ENCODE measurements at regions not wholly inside any gene's neighbourhood (a gene's known extent, or its start where the extent isn't known, plus 50 kb on each side); places are given as distances from the start of the nearest gene placed in this dataset.

- DNase-seq, result no peak
- Mint-ChIP-seq H3K36me3 (no peaks in the 10 kb centered on the region), H3K4me3 (no peak overlapping the region), H3K27ac (no peak overlapping the region), H3K4me1 (no peaks in the 10 kb centered on the region), H3K9me3 (peaks cover 0 to 20% (median 13%) of the 10 kb centered on the region in 6 donors), H3K27me3 (ENCODE audit: low read depth in 3 of 3) (peaks cover 0 to 2% (median 0%) of the 10 kb centered on the region in 3 donors)
Measured at GRCh38 chr10:90447831-90448230, 410.0 kb downstream of the HTR7 start.

GRCh38 chr10:90450797-90451196, 407.0 kb downstream of the HTR7 start:
- Mint-ChIP-seq H3K36me3 (no peaks in the 10 kb centered on the region), H3K27me3 (ENCODE audit: low read depth in 3 of 3) (peaks cover 0 to 2% (median 0%) of the 10 kb centered on the region in 3 donors), H3K27ac (no peak overlapping the region), H3K4me3 (no peak overlapping the region), H3K4me1 (no peaks in the 10 kb centered on the region), H3K9me3 (peaks cover 0 to 21% (median 6%) of the 10 kb centered on the region in 6 donors)
- no peak for DNase-seq

GRCh38 chr10:90451283-90451682, 406.6 kb downstream of the HTR7 start:
- DNase-seq, result no peak
- Mint-ChIP-seq H3K27me3 (ENCODE audit: low read depth in 3 of 3) (peaks cover 0 to 2% (median 0%) of the 10 kb centered on the region in 3 donors), H3K9me3 (peaks cover 0 to 21% (median 6%) of the 10 kb centered on the region in 6 donors), H3K4me1 (no peaks in the 10 kb centered on the region), H3K36me3 (no peaks in the 10 kb centered on the region), H3K27ac (no peak overlapping the region), H3K4me3 (no peak overlapping the region)

GRCh38 chr10:90458054-90458453, 399.8 kb downstream of the HTR7 start:
- Mint-ChIP-seq H3K4me3 (no peak overlapping the region), H3K9me3 (peaks cover 0 to 12% (median 8%) of the 10 kb centered on the region in 6 donors), H3K27ac (no peak overlapping the region), H3K4me1 (no peaks in the 10 kb centered on the region), H3K27me3 (ENCODE audit: low read depth in 3 of 3) (no peaks in the 10 kb centered on the region), H3K36me3 (no peaks in the 10 kb centered on the region)
- no peak for DNase-seq

- H3K36me3 Mint-ChIP-seq, result no peaks in the 10 kb centered on the region
- H3K9me3 Mint-ChIP-seq, result peaks cover 0 to 12% (median 5%) of the 10 kb centered on the region in 6 donors
- DNase-seq, result no peak
- no peak overlapping the region for H3K4me3 Mint-ChIP-seq
- no peaks in the 10 kb centered on the region for H3K4me1 Mint-ChIP-seq
- no peak overlapping the region for H3K27ac Mint-ChIP-seq
- H3K27me3 Mint-ChIP-seq (ENCODE audit: low read depth in 3 of 3), result no peaks in the 10 kb centered on the region
Measured at GRCh38 chr10:90458571-90458970, 399.3 kb downstream of the HTR7 start.

- no peak for DNase-seq
- Mint-ChIP-seq H3K4me1 (no peaks in the 10 kb centered on the region), H3K9me3 (peaks cover 0 to 7% (median 5%) of the 10 kb centered on the region in 6 donors), H3K27ac (no peak overlapping the region), H3K4me3 (no peak overlapping the region), H3K27me3 (ENCODE audit: low read depth in 3 of 3) (no peaks in the 10 kb centered on the region), H3K36me3 (no peaks in the 10 kb centered on the region)
Measured at GRCh38 chr10:90461437-90462155, 396.2 kb downstream of the HTR7 start.

- no peaks in the 10 kb centered on the region for H3K36me3 Mint-ChIP-seq
- no peak overlapping the region for H3K27ac Mint-ChIP-seq
- DNase-seq, result no peak
- H3K4me1 Mint-ChIP-seq, result no peaks in the 10 kb centered on the region
- no peak overlapping the region for H3K4me3 Mint-ChIP-seq
- H3K27me3 Mint-ChIP-seq (ENCODE audit: low read depth in 3 of 3), result no peaks in the 10 kb centered on the region
- H3K9me3 Mint-ChIP-seq, result peaks cover 0 to 11% (median 5%) of the 10 kb centered on the region in 6 donors
Measured at GRCh38 chr10:90462749-90463470, 394.9 kb downstream of the HTR7 start.

GRCh38 chr10:90464329-90464728, 393.5 kb downstream of the HTR7 start:
- Mint-ChIP-seq H3K27ac (no peak overlapping the region), H3K27me3 (ENCODE audit: low read depth in 3 of 3) (no peaks in the 10 kb centered on the region), H3K9me3 (peaks cover 0 to 7% (median 2%) of the 10 kb centered on the region in 6 donors), H3K36me3 (no peaks in the 10 kb centered on the region), H3K4me1 (no peaks in the 10 kb centered on the region), H3K4me3 (no peak overlapping the region)
- DNase-seq, result no peak

GRCh38 chr10:90470966-90471365, 386.9 kb downstream of the HTR7 start:
- no peaks in the 10 kb centered on the region for H3K36me3 Mint-ChIP-seq
- no peak overlapping the region for H3K27ac Mint-ChIP-seq
- peaks cover 0 to 2% (median 0%) of the 10 kb centered on the region in 3 donors for H3K27me3 Mint-ChIP-seq (ENCODE audit: low read depth in 3 of 3)
- H3K4me1 Mint-ChIP-seq, result no peaks in the 10 kb centered on the region
- no peak overlapping the region for H3K4me3 Mint-ChIP-seq
- peaks cover 0 to 24% (median 4%) of the 10 kb centered on the region in 6 donors for H3K9me3 Mint-ChIP-seq
- DNase-seq, result no peak

- no peak overlapping the region for H3K27ac Mint-ChIP-seq
- DNase-seq, result no peak
- H3K9me3 Mint-ChIP-seq, result peaks cover 0 to 15% (median 5%) of the 10 kb centered on the region in 6 donors
- no peak overlapping the region for H3K4me3 Mint-ChIP-seq
- no peaks in the 10 kb centered on the region for H3K4me1 Mint-ChIP-seq
- H3K36me3 Mint-ChIP-seq, result no peaks in the 10 kb centered on the region
- peaks cover 0 to 1% (median 0%) of the 10 kb centered on the region in 3 donors for H3K27me3 Mint-ChIP-seq (ENCODE audit: low read depth in 3 of 3)
Measured at GRCh38 chr10:90480466-90480865, 377.4 kb downstream of the HTR7 start.

- H3K4me1 Mint-ChIP-seq, result no peaks in the 10 kb centered on the region
- H3K9me3 Mint-ChIP-seq, result peaks cover under 1 to 15% (median 5%) of the 10 kb centered on the region in 6 donors
- H3K27ac Mint-ChIP-seq, result no peak overlapping the region
- H3K36me3 Mint-ChIP-seq, result no peaks in the 10 kb centered on the region
- no peak overlapping the region for H3K4me3 Mint-ChIP-seq
- no peak for DNase-seq
- peaks cover 0 to 1% (median 0%) of the 10 kb centered on the region in 3 donors for H3K27me3 Mint-ChIP-seq (ENCODE audit: low read depth in 3 of 3)
Measured at GRCh38 chr10:90481326-90481923, 376.4 kb downstream of the HTR7 start.

- no peak overlapping the region for H3K27ac Mint-ChIP-seq
- no peaks in the 10 kb centered on the region for H3K4me1 Mint-ChIP-seq
- peaks cover 0 to 3% (median 0%) of the 10 kb centered on the region in 3 donors for H3K27me3 Mint-ChIP-seq (ENCODE audit: low read depth in 3 of 3)
- no peak overlapping the region for H3K4me3 Mint-ChIP-seq
- peaks cover 5 to 19% (median 15%) of the 10 kb centered on the region in 6 donors for H3K9me3 Mint-ChIP-seq
- DNase-seq, result no peak
- H3K36me3 Mint-ChIP-seq, result no peaks in the 10 kb centered on the region
Measured at GRCh38 chr10:90484518-90484917, 373.3 kb downstream of the HTR7 start.

GRCh38 chr10:90494183-90494582, 363.7 kb downstream of the HTR7 start:
- peaks cover 17 to 67% (median 28%) of the 10 kb centered on the region in 6 donors for H3K9me3 Mint-ChIP-seq
- DNase-seq, result no peak

GRCh38 chr10:90504172-90504571, 353.7 kb downstream of the HTR7 start:
- no peaks in the 10 kb centered on the region for H3K4me1 Mint-ChIP-seq
- H3K4me3 Mint-ChIP-seq, result no peak overlapping the region
- no peaks in the 10 kb centered on the region for H3K36me3 Mint-ChIP-seq
- peaks cover 0 to 2% (median 0%) of the 10 kb centered on the region in 3 donors for H3K27me3 Mint-ChIP-seq (ENCODE audit: low read depth in 3 of 3)
- DNase-seq, result no peak
- no peak overlapping the region for H3K27ac Mint-ChIP-seq
- peaks cover 1 to 17% (median 6%) of the 10 kb centered on the region in 6 donors for H3K9me3 Mint-ChIP-seq

More at GRCh38 chr10:90494183-90494582, 363.7 kb downstream of the HTR7 start:
- H3K27me3 Mint-ChIP-seq (ENCODE audit: low read depth in 3 of 3), result peaks cover 0 to 2% (median 0%) of the 10 kb centered on the region in 3 donors
- H3K36me3 Mint-ChIP-seq, result peaks cover 0 to 6% (median 0%) of the 10 kb centered on the region in 3 donors
- no peaks in the 10 kb centered on the region for H3K4me1 Mint-ChIP-seq
- no peak overlapping the region for H3K4me3 Mint-ChIP-seq
- H3K27ac Mint-ChIP-seq, result no peak overlapping the region

All from immature natural killer cell (primary cell).